Endodermal cell (in vitro differentiated cells): ENCODE measurements at regions not wholly inside any gene's neighbourhood (a gene's known extent, or its start where the extent isn't known, plus 50 kb on each side); places are given as distances from the start of the nearest gene placed in this dataset.

Source experiments
- DNase-seq: peaks from one replicate; pipeline ENCODE4 v3.0.0-alpha.2; 2017
- H3K27ac ChIP-seq: 2 replicates; pipeline ENCODE4 v1.5.1; 2013; ENCODE audit warnings: mild to moderate bottlenecking, low read depth, low read length, moderate library complexity
- H3K27me3 ChIP-seq: 2 replicates; pipeline ENCODE4 v1.6.1; 2013; ENCODE audit warnings: mild to moderate bottlenecking, low read length, moderate library complexity; ENCODE audit not compliant: insufficient read depth, control insufficient read depth, poor library complexity, severe bottlenecking
- H3K36me3 ChIP-seq: 2 replicates; pipeline ENCODE4 v1.7.0; 2013; ENCODE audit warnings: mild to moderate bottlenecking, low read length, moderate library complexity; ENCODE audit not compliant: control insufficient read depth, insufficient read depth
- H3K4me1 ChIP-seq: one replicate; pipeline ENCODE4 v1.7.0; 2013; ENCODE audit warnings: low read length; ENCODE audit not compliant: control insufficient read depth, insufficient read depth
- H3K4me3 ChIP-seq: 2 replicates; pipeline ENCODE4 v1.5.1; 2013; ENCODE audit warnings: mild to moderate bottlenecking, low read length, moderate library complexity
- H3K9ac ChIP-seq: 2 replicates; pipeline ENCODE4 v1.6.1; 2013; ENCODE audit warnings: mild to moderate bottlenecking, low read length, moderate library complexity; ENCODE audit not compliant: poor library complexity, severe bottlenecking; ENCODE audit errors: extremely low read depth
- H3K9me3 ChIP-seq: 2 replicates; pipeline ENCODE4 v1.6.1; 2013; ENCODE audit warnings: mild to moderate bottlenecking, low read length, moderate library complexity; ENCODE audit not compliant: control insufficient read depth
- H3K27ac Mint-ChIP-seq: 2 replicates; pipeline ENCODE4 v1.8.0; 2020; ENCODE audit warnings: mixed read lengths
- H3K27me3 Mint-ChIP-seq: 2 replicates; pipeline ENCODE4 v1.8.0; 2021; ENCODE audit warnings: mild to moderate bottlenecking, mixed read lengths; ENCODE audit not compliant: insufficient read depth
- H3K36me3 Mint-ChIP-seq: 2 replicates; pipeline ENCODE4 v1.8.0; 2020; ENCODE audit warnings: low read depth, mixed read lengths
- H3K4me1 Mint-ChIP-seq: 2 replicates; pipeline ENCODE4 v1.8.0; 2020; ENCODE audit warnings: mixed read lengths
- H3K4me3 Mint-ChIP-seq: 2 replicates; pipeline ENCODE4 v1.8.0; 2020; ENCODE audit warnings: mild to moderate bottlenecking, moderate library complexity, mixed read lengths
- H3K9me3 Mint-ChIP-seq: 2 replicates; pipeline ENCODE4 v1.8.0; 2020; ENCODE audit warnings: mild to moderate bottlenecking, mixed read lengths
- CTCF ChIP-seq: fragments of 200-600 bp; sonication (generic); conservative IDR thresholded peaks from 2 replicates; pipeline ENCODE4 v1.5.0; 2021; ENCODE audit warnings: antibody characterized with exemption, mild to moderate bottlenecking
- WGBS, 2 experiments: methylation state at CpG; one replicate each; pipeline versions ENCODE4 v1.1.5 to v1.1.7; 2013; ENCODE audit warnings: missing lambda C conversion rate in 2 of 2, mixed read lengths in 1 of 2; ENCODE audit not compliant: insufficient coverage in 1 of 2, insufficient read length in 1 of 2; 5-methylcytosine and 5-hydroxymethylcytosine counted together

GRCh38 chr4:58606303-58606702, 1496.1 kb upstream of the IGFBP7 start:
- H3K27ac ChIP-seq, result no peak overlapping the region
- H3K27ac Mint-ChIP-seq, result no peak overlapping the region
- no peaks in the 10 kb centered on the region for H3K27me3 ChIP-seq
- no peaks in the 10 kb centered on the region for H3K36me3 ChIP-seq
- no peak overlapping the region for H3K9ac ChIP-seq
- DNase-seq, result no peak
- no peak overlapping the region for H3K4me3 ChIP-seq
- TF ChIP-seq CTCF, result no peak
- no peaks in the 10 kb centered on the region for H3K9me3 ChIP-seq
- peaks cover 3% of the 10 kb centered on the region for H3K4me1 ChIP-seq
- no peaks in the 10 kb centered on the region for H3K27me3 Mint-ChIP-seq
- H3K4me3 Mint-ChIP-seq, result no peak overlapping the region
- 93 to 100% methylated on average over 1 to 4 of the region's 4 CpGs for WGBS, 2 experiments
- H3K36me3 Mint-ChIP-seq, result peaks cover 3% of the 10 kb centered on the region
- H3K9me3 Mint-ChIP-seq, result peaks cover 2% of the 10 kb centered on the region
- H3K4me1 Mint-ChIP-seq, result no peaks in the 10 kb centered on the region

- Mint-ChIP-seq H3K4me1 (no peaks in the 10 kb centered on the region), H3K36me3 (peaks cover 3% of the 10 kb centered on the region), H3K9me3 (peaks cover 2% of the 10 kb centered on the region), H3K4me3 (no peak overlapping the region), H3K27ac (no peak overlapping the region), H3K27me3 (no peaks in the 10 kb centered on the region)
- H3K27ac ChIP-seq, result no peak overlapping the region
- H3K4me1 ChIP-seq, result peaks cover 3% of the 10 kb centered on the region
- H3K27me3 ChIP-seq, result no peaks in the 10 kb centered on the region
- DNase-seq, result no peak
- 93 to 95% methylated on average over 2 to 4 of the region's 4 CpGs for WGBS, 2 experiments
- no peaks in the 10 kb centered on the region for H3K9me3 ChIP-seq
- no peaks in the 10 kb centered on the region for H3K36me3 ChIP-seq
- no peak for TF ChIP-seq CTCF
- H3K9ac ChIP-seq, result no peak overlapping the region
- H3K4me3 ChIP-seq, result no peak overlapping the region
These were observed 1493.8 kb upstream of the IGFBP7 start for GRCh38 chr4:58603951-58604350.

- no peak overlapping the region for H3K27ac ChIP-seq
- no peaks in the 10 kb centered on the region for H3K9me3 ChIP-seq
- Mint-ChIP-seq H3K27me3 (no peaks in the 10 kb centered on the region), H3K4me3 (no peak overlapping the region), H3K4me1 (no peaks in the 10 kb centered on the region), H3K9me3 (peaks cover 2% of the 10 kb centered on the region), H3K36me3 (peaks cover 3% of the 10 kb centered on the region), H3K27ac (peak overlapping the region; percentile 62)
- no peaks in the 10 kb centered on the region for H3K36me3 ChIP-seq
- DNase-seq, result no peak
- TF ChIP-seq CTCF, result no peak
- 59% methylated on average over 1 of the region's 1 CpG; no CpG with 5 or more reads in 1 of the 2 experiments for WGBS, 2 experiments
- no peak overlapping the region for H3K4me3 ChIP-seq
- peaks cover 3% of the 10 kb centered on the region for H3K4me1 ChIP-seq
- no peaks in the 10 kb centered on the region for H3K27me3 ChIP-seq
- H3K9ac ChIP-seq, result no peak overlapping the region
These were observed 1492.7 kb upstream of the IGFBP7 start for GRCh38 chr4:58602731-58603359.
